ENCODE measurements at regions not wholly inside any gene's neighbourhood (a gene's known extent, or its start where the extent isn't known, plus 50 kb on each side); places are given as distances from the start of the nearest gene placed in this dataset.

- Histone ChIP-seq H3K79me2 (ENCODE audit: insufficient read depth, low read length) (no peaks in the 10 kb centered on the region), H2AFZ (ENCODE audit: low read length) (no peak overlapping the region)
- TF ChIP-seq EZH2phosphoT487 (IDR thresholded peaks at IDR 0.05; ENCODE audit: borderline replicate concordance) = no peak
- TF ChIP-seq CTCF (conservative IDR thresholded peaks at IDR 0.05; ENCODE audit: low read length) = no peak
Measured at GRCh38 chr4:24091639-24092233, 201.9 kb upstream of the PPARGC1A start.

GRCh38 chr4:24089851-24090534 is 200.1 kb upstream of the PPARGC1A start:
- no peaks in the 10 kb centered on the region for H3K36me3 ChIP-seq (ENCODE audit: insufficient read depth, low read length)
- H3F3A ChIP-seq (ENCODE audit: low read depth) = no peaks in the 10 kb centered on the region
- no peak overlapping the region for H3K9ac ChIP-seq (ENCODE audit: low read depth, low read length, poor library complexity, severe bottlenecking)
- no peaks in the 10 kb centered on the region for H4K20me1 ChIP-seq (ENCODE audit: insufficient read depth, low read length, poor library complexity, severe bottlenecking)
- H3K4me3 ChIP-seq (ENCODE audit: low read length, poor library complexity, severe bottlenecking) = no peak overlapping the region
- H3K27me3 ChIP-seq (ENCODE audit: insufficient read depth, low read length, poor library complexity, severe bottlenecking) = no peaks in the 10 kb centered on the region
- no peaks in the 10 kb centered on the region; the same call in 1 of the 2 replicates for H3K9me3 ChIP-seq (ENCODE audit: insufficient read depth, low read depth, low read length)
- no peaks in the 10 kb centered on the region for H3K79me2 ChIP-seq (ENCODE audit: insufficient read depth, low read length)
- no peak overlapping the region for H2AFZ ChIP-seq (ENCODE audit: low read length)
- no peaks in the 10 kb centered on the region for H3K9me2 ChIP-seq (replicated peaks; ENCODE audit: low read depth, low read length)
- no peak overlapping the region for H3K4me2 ChIP-seq (ENCODE audit: low read depth, low read length, poor library complexity, severe bottlenecking)
- H3K4me1 ChIP-seq (ENCODE audit: insufficient read depth, low read length, poor library complexity, severe bottlenecking) = no peaks in the 10 kb centered on the region
- TF ChIP-seq CTCF (conservative IDR thresholded peaks at IDR 0.05; ENCODE audit: low read length) = no peak
- TF ChIP-seq EZH2phosphoT487 (IDR thresholded peaks at IDR 0.05; ENCODE audit: borderline replicate concordance) = no peak

More at GRCh38 chr4:24091639-24092233, 201.9 kb upstream of the PPARGC1A start:
- H3K9me3 ChIP-seq (ENCODE audit: insufficient read depth, low read depth, low read length) = no peaks in the 10 kb centered on the region; the same call in 1 of the 2 replicates
- H3K4me1 ChIP-seq (ENCODE audit: insufficient read depth, low read length, poor library complexity, severe bottlenecking) = no peaks in the 10 kb centered on the region
- no peaks in the 10 kb centered on the region for H3K9me2 ChIP-seq (replicated peaks; ENCODE audit: low read depth, low read length)
- H3K4me3 ChIP-seq (ENCODE audit: low read length, poor library complexity, severe bottlenecking) = no peak overlapping the region
- no peaks in the 10 kb centered on the region for H3F3A ChIP-seq (ENCODE audit: low read depth)
- H3K27me3 ChIP-seq (ENCODE audit: insufficient read depth, low read length, poor library complexity, severe bottlenecking) = no peaks in the 10 kb centered on the region
- no peak overlapping the region for H3K4me2 ChIP-seq (ENCODE audit: low read depth, low read length, poor library complexity, severe bottlenecking)
- H3K36me3 ChIP-seq (ENCODE audit: insufficient read depth, low read length) = no peaks in the 10 kb centered on the region
- H3K9ac ChIP-seq (ENCODE audit: low read depth, low read length, poor library complexity, severe bottlenecking) = no peak overlapping the region
- no peaks in the 10 kb centered on the region for H4K20me1 ChIP-seq (ENCODE audit: insufficient read depth, low read length, poor library complexity, severe bottlenecking)

GRCh38 chr4:24080871-24081270 is 191.0 kb upstream of the PPARGC1A start:
- Histone ChIP-seq H3K27me3 (ENCODE audit: insufficient read depth, low read length, poor library complexity, severe bottlenecking) (no peaks in the 10 kb centered on the region), H3K4me1 (ENCODE audit: insufficient read depth, low read length, poor library complexity, severe bottlenecking) (no peaks in the 10 kb centered on the region), H3K4me3 (ENCODE audit: low read length, poor library complexity, severe bottlenecking) (no peak overlapping the region), H3K79me2 (ENCODE audit: insufficient read depth, low read length) (no peaks in the 10 kb centered on the region), H3K9ac (ENCODE audit: low read depth, low read length, poor library complexity, severe bottlenecking) (no peak overlapping the region), H3K9me3 (ENCODE audit: insufficient read depth, low read depth, low read length) (no peaks in the 10 kb centered on the region), H2AFZ (ENCODE audit: low read length) (no peak overlapping the region), H3K9me2 (replicated peaks; ENCODE audit: low read depth, low read length) (no peaks in the 10 kb centered on the region), H4K20me1 (ENCODE audit: insufficient read depth, low read length, poor library complexity, severe bottlenecking) (no peaks in the 10 kb centered on the region), H3F3A (ENCODE audit: low read depth) (no peaks in the 10 kb centered on the region), H3K4me2 (ENCODE audit: low read depth, low read length, poor library complexity, severe bottlenecking) (no peak overlapping the region), H3K36me3 (ENCODE audit: insufficient read depth, low read length) (no peaks in the 10 kb centered on the region)
- no peak for TF ChIP-seq CTCF (conservative IDR thresholded peaks at IDR 0.05; ENCODE audit: low read length)
- no peak for TF ChIP-seq EZH2phosphoT487 (IDR thresholded peaks at IDR 0.05; ENCODE audit: borderline replicate concordance)
